GM19397 (cell line): ENCODE measurements at regions not wholly inside any gene's neighbourhood (a gene's known extent, or its start where the extent isn't known, plus 50 kb on each side); places are given as distances from the start of the nearest gene placed in this dataset.
"Not testable (repeated sequence)": the region's sequence is repeated elsewhere in the genome, so short reads cannot be mapped to it uniquely, and the experiment has no call there.

Source experiments
- ATAC-seq: cut with Tn5 transposase; IDR thresholded peaks from one replicate; pipeline ENCODE4 v1.9.1; 2021; ENCODE audit warnings: mild to moderate bottlenecking, moderate library complexity; ENCODE audit not compliant: unreplicated experiment

- ATAC-seq: no peak
Measured at GRCh38 chr14:58875613-58876012, 237.9 kb downstream of the DACT1 start.

GRCh38 chr14:58876608-58877007 lies 238.8 kb downstream of the DACT1 start:
- ATAC-seq: no peak

- no peak for ATAC-seq
Measured at GRCh38 chr14:58878439-58879139, 240.8 kb downstream of the DACT1 start.

DNA sequence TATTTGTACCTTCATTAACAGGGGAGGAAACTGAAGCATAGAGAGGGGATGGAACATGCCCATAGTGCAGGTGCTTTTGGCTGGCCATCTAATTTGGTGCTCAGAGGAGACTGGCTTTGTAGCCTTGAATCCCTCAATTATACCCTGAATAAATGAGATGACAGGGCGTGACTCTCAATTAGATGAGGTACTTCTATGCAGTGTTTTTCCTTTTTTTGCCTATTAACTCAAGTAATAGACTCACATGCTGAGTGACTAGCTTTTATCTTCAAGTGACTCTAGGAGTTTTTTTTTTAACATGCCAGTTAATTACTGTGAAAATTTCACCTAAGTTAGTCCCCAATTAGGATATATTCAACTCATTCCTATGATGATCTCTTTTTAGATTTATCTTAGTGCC lies 243.7 kb downstream of the DACT1 start:
- no peak for ATAC-seq

- ATAC-seq: no peak
Measured at GRCh38 chr14:58882577-58883018, 244.8 kb downstream of the DACT1 start.

DNA sequence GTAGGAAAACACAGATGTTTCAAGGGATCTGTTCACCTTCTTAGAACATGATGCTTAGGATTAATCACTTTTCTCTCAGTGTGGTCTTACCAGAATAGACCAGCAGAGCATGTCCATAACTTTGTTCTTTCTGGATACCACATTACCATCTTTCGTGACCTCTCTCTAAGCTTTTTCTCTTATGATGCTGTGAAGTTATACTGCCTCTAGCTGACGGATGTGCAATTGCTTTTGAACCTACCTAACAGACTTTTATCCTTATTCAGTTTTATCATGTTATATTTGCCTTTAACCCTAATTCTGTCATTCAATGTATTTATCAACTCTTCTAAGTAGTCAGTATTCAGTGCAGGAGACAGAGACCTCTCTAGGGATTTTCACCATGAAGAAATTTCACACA lies 246.7 kb downstream of the DACT1 start:
- no peak for ATAC-seq

DNA sequence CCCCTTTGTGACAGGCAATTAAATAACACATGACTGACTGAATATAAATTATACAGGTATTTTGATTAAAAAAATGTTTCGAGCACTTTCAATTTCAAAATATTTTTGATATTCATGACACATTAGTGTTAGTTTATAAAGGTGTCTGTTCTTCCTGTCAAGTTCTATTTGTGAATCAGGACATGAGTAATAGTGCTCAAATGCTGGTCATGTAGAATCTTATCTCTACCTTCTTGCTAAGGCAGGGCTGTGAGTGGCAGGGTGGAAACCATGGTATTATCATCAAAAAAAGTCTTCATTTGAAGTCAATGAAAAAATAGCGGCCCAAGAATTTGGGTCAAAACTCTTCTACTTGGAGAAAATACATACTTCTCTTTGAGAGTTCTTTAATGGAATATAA lies 250.2 kb downstream of the DACT1 start:
- ATAC-seq: no peak

DNA sequence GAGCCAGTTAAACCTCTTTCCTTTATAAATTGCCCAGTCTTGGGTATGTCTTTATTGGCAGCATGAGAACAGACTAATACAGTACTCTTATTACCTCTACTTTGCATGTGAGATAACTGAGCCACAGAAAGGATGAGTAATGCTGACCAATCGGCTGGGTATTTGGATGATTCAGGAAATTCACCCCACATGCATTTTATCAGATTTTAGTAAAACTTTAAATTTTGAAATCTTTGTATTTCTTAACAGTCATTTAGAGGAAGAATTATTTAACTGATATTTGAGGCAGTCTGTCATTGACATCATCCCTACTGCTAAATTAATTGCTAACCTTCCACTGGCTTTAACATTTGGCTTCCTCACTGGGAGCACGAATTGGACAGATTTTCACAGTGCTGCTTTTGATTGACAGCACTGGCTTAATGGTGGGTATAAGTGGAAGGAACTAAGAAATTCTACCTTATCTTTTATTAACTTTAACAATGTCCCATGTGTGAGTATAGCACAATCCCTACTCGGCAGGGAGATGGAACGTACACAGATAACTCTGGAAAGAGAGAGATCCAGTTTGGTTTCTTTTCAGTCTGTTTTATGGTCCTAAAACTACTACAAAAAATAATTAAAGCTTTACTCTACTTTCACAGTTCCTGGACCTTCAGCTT lies 261.0 kb downstream of the DACT1 start:
- ATAC-seq: no peak

DNA sequence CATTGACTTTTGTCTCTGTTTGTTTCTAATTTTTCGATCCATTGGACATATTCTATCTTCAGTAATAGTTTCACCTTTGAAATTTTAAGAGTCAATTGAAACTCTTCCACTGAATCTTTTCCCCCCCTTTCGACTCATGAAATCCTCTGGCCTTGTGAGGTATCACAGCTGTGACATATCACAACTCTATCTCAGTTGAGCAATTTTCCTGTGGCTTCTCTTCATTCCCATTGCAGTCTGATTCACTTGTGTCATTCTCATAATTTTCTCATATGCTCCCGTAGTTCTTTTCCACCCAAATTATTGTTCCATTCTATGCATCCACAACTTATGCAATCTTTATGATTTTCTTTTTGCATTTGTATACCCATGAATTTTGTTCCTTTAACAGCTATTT lies 261.6 kb downstream of the DACT1 start:
- no peak for ATAC-seq

DNA sequence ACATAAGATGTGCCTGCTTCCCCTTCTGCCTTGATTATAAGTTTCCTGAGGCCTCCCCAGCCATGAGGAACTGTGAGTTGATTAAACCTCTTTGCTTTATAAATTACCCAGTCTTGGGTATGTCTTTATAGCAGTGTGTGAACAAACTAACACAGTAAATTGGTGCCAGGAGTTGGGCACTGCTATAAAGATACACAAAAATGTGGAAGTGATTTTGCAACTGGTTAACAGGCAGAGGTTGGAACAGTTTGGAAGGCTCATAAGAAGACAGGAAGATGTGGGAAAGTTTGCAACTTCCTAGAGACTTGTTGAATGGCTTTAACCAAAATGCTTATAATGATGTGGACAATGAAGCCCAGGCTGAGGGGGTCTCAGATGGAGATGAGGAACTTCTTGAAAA lies 264.1 kb downstream of the DACT1 start:
- no peak for ATAC-seq

- no peak for ATAC-seq
Measured at GRCh38 chr14:58904776-58905175, 267.0 kb downstream of the DACT1 start.

DNA sequence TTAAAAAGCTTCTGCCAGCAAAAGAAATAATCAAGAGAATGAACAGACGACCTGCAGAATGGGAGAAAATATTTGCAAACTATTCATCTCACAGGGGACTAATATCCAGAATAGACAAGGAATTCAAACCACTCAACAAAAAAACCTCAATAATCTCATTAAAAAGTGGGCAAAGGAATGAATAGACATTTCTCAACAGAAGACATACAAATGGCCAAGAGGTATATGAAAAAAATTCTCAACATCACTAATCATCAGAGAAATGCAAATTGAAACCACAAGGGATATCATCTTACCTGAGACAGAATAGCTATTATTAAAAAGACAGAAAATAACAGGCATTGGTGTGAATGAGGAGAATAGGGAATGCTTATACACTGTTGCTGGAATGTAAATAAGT lies 270.0 kb downstream of the DACT1 start:
- ATAC-seq: no peak

GRCh38 chr14:58912287-58912686 lies 274.5 kb downstream of the DACT1 start:
- ATAC-seq: no peak

DNA sequence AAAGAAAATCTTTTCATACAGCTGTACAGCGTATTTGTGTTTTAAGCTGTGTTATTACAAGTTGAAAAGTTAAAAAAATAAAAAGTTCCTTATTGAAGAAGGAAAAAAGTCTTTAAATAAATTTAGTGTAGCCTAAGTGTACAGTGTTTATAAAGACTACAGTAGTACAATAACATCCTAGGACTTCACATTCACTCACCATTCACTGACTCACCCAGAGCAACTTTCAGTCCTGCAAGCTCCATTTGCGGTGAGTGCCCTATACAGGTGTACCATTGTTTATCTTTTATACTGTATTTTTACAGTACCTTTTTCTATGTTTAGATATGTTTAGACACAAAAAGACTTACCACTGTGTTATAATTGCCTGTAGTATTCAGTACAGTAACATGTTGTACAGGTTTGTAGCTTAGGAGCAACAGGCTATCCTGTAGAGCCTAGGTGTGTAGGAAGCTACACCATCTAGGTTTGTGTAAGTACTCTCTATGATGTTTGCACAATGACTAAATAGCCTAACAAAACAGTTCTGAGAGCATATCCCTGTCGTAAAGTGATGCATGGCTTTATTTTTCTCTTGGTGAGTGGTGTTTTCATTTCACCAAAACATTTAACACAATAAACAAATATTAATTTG lies 275.2 kb downstream of the DACT1 start:
- ATAC-seq: no peak

GRCh38 chr14:58914279-58914855 lies 274.1 kb upstream of the DAAM1 start:
- ATAC-seq: no peak

DNA sequence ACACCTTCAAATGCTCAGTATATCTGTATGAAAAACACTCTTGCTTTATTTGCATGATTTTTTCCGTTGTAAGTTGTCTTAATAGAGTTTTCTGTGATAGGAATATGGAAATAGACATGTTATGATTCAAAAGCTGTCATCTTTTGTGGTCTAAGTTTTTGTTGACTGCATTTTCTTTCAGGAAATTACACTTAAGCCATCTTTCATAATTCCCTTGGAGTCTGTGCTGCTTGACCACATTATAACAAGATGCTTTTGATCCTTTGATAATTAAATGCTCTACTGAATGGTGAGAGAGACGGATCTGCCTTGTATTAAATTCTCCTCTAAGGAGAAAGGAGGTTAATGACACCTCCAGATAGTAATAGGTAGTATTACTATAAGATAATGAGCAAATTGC lies 272.8 kb upstream of the DAAM1 start:
- no peak for ATAC-seq

DNA sequence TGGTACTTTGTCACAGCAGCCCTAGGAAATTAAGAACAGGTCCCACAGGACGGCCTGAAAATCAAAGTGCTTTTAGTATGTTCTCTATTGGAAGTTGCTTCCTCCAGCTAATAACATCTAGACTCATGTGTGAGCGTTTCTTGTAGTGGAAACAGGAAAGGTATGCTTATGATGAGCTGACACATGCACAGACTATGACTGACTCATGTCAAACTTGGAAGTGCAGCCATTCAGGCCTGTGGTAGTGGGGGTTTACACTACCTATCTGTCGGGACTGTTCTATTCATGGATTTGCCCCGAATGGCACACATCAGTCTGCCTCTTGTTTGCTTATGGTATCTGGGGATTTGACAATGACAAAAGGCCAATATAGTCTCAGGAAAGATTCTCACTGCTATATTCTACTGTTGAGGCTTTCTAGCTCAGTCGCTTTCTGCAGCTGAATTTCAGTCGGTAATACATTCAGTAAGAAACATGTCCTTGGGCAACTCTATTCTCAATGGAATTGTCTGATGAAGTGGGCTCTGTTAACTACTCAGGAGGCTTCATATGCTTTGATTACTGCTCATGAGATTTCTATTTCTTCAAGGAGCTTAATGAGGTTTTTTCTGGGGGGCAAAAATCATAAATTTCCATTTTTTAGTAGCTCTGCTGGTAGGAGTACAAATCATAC lies 270.3 kb upstream of the DAAM1 start:
- no peak for ATAC-seq

GRCh38 chr14:58919217-58919616 lies 269.2 kb upstream of the DAAM1 start:
- no peak for ATAC-seq

DNA sequence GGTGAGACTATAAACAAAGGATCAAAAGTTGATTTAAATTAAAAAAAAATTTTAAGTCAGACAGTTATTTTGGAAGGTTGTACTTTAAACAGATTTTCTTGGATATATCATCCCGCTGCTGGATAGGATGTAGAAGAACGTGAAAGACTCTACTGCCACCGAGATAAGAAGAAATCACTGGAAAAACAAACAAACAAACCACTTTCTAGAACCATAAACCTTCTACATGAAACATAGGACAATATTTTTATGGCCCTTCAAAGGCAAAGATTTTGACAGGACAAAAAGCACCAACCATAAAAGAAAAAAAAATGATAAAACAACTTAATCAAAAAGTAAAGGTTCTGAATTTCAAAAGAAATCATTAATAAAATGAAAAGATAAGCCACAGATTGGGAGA lies 268.2 kb upstream of the DAAM1 start:
- ATAC-seq: no peak

- ATAC-seq: not testable (repeated sequence)
Measured at GRCh38 chr14:58922201-58922940, 266.1 kb upstream of the DAAM1 start.
